ENCODE measurements at regions not wholly inside any gene's neighbourhood (a gene's known extent, or its start where the extent isn't known, plus 50 kb on each side); places are given as distances from the start of the nearest gene placed in this dataset.

- Histone ChIP-seq H2AFZ (ENCODE audit: low read depth) (no peak overlapping the region), H3K9ac (no peak overlapping the region), H3K27me3 (ENCODE audit: insufficient read depth) (no peaks in the 10 kb centered on the region), H3K79me2 (ENCODE audit: insufficient read depth) (no peaks in the 10 kb centered on the region), H3K4me2 (no peak overlapping the region), H3K4me3 (ENCODE audit: low read depth in 2 of 2, low read length in 1 of 2) (no peak overlapping the region), H4K20me1 (ENCODE audit: insufficient read depth) (no peaks in the 10 kb centered on the region), H3K9me2 (no peaks in the 10 kb centered on the region), H3F3A (replicated peaks; ENCODE audit: insufficient read depth) (no peaks in the 10 kb centered on the region), H3K4me1 (ENCODE audit: control insufficient read depth in 1 of 2, insufficient read depth in 2 of 2, low read depth in 1 of 2, low read length in 1 of 2) (no peaks in the 10 kb centered on the region), H3K36me3 (replicated peaks in 1 of 2; ENCODE audit: control insufficient read depth in 1 of 2, insufficient read depth in 2 of 2, low read length in 1 of 2) (no peaks in the 10 kb centered on the region), H3K9me3 (no peaks in the 10 kb centered on the region), H3K27ac (ENCODE audit: low read depth in 2 of 2, low read length in 1 of 2) (no peak overlapping the region)
- POLR2A ChIA-PET: no interaction called here
- TF ChIP-seq PBX3 (IDR thresholded peaks at IDR 0.05) (no peak), FOXJ3 (CRISPR knock-in tag; IDR thresholded peaks at IDR 0.05) (no peak), RCOR1 (IDR thresholded peaks at IDR 0.05; ENCODE audit: low read length) (no peak), SMC3 (IDR thresholded peaks at IDR 0.05; ENCODE audit: low read depth, low read length) (no peak), ELF1 (IDR thresholded peaks at IDR 0.05) (no peak)
- TF ChIP-seq, protein P1, sequence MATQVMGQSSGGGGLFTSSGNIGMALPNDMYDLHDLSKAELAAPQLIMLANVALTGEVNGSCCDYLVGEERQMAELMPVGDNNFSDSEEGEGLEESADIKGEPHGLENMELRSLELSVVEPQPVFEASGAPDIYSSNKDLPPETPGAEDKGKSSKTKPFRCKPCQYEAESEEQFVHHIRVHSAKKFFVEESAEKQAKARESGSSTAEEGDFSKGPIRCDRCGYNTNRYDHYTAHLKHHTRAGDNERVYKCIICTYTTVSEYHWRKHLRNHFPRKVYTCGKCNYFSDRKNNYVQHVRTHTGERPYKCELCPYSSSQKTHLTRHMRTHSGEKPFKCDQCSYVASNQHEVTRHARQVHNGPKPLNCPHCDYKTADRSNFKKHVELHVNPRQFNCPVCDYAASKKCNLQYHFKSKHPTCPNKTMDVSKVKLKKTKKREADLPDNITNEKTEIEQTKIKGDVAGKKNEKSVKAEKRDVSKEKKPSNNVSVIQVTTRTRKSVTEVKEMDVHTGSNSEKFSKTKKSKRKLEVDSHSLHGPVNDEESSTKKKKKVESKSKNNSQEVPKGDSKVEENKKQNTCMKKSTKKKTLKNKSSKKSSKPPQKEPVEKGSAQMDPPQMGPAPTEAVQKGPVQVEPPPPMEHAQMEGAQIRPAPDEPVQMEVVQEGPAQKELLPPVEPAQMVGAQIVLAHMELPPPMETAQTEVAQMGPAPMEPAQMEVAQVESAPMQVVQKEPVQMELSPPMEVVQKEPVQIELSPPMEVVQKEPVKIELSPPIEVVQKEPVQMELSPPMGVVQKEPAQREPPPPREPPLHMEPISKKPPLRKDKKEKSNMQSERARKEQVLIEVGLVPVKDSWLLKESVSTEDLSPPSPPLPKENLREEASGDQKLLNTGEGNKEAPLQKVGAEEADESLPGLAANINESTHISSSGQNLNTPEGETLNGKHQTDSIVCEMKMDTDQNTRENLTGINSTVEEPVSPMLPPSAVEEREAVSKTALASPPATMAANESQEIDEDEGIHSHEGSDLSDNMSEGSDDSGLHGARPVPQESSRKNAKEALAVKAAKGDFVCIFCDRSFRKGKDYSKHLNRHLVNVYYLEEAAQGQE (IDR thresholded peaks at IDR 0.05; ENCODE audit: low read depth, low read length): no peak
- CTCF ChIA-PET: no interaction called here
- 3% methylated on average over 15 of the region's 15 CpGs for WGBS (ENCODE audit: low lambda C conversion rate)
- no peak for DNase-seq
Measured at GRCh38 chr14:98417001-98417400, 855.0 kb downstream of the BCL11B start.

- no peak overlapping the region for H3K4me2 ChIP-seq
- H4K20me1 ChIP-seq (ENCODE audit: insufficient read depth): no peaks in the 10 kb centered on the region
- H3K27ac ChIP-seq (ENCODE audit: low read depth in 2 of 2, low read length in 1 of 2): no peak overlapping the region
- no peaks in the 10 kb centered on the region for H3K79me2 ChIP-seq (ENCODE audit: insufficient read depth)
- no peaks in the 10 kb centered on the region for H3F3A ChIP-seq (replicated peaks; ENCODE audit: insufficient read depth)
- no peak overlapping the region for H3K4me3 ChIP-seq (ENCODE audit: low read depth in 2 of 2, low read length in 1 of 2)
- 0% methylated on average over 2 of the region's 2 CpGs for WGBS (ENCODE audit: low lambda C conversion rate)
- no peak for DNase-seq
- no peaks in the 10 kb centered on the region for H3K9me2 ChIP-seq
- H3K4me1 ChIP-seq (ENCODE audit: control insufficient read depth in 1 of 2, insufficient read depth in 2 of 2, low read depth in 1 of 2, low read length in 1 of 2): no peaks in the 10 kb centered on the region
- H3K9me3 ChIP-seq: no peaks in the 10 kb centered on the region
- H2AFZ ChIP-seq (ENCODE audit: low read depth): no peak overlapping the region
- H3K9ac ChIP-seq: no peak overlapping the region
- POLR2A ChIA-PET: no interaction called here
- no peaks in the 10 kb centered on the region for H3K36me3 ChIP-seq (replicated peaks in 1 of 2; ENCODE audit: control insufficient read depth in 1 of 2, insufficient read depth in 2 of 2, low read length in 1 of 2)
- CTCF ChIA-PET: no interaction called here
- TF ChIP-seq SIN3A (IDR thresholded peaks at IDR 0.05; ENCODE audit: borderline replicate concordance, low read depth, low read length): no peak
- TF ChIP-seq FOXM1 (IDR thresholded peaks at IDR 0.05; ENCODE audit: low read depth): no peak
- TF ChIP-seq MXI1 (IDR thresholded peaks at IDR 0.05; ENCODE audit: low read depth, low read length): no peak
- TF ChIP-seq GABPA (IDR thresholded peaks at IDR 0.05; ENCODE audit: low read depth): no peak
- TF ChIP-seq RFX5 (IDR thresholded peaks at IDR 0.05; ENCODE audit: low read length): no peak
- TF ChIP-seq, protein P2, sequence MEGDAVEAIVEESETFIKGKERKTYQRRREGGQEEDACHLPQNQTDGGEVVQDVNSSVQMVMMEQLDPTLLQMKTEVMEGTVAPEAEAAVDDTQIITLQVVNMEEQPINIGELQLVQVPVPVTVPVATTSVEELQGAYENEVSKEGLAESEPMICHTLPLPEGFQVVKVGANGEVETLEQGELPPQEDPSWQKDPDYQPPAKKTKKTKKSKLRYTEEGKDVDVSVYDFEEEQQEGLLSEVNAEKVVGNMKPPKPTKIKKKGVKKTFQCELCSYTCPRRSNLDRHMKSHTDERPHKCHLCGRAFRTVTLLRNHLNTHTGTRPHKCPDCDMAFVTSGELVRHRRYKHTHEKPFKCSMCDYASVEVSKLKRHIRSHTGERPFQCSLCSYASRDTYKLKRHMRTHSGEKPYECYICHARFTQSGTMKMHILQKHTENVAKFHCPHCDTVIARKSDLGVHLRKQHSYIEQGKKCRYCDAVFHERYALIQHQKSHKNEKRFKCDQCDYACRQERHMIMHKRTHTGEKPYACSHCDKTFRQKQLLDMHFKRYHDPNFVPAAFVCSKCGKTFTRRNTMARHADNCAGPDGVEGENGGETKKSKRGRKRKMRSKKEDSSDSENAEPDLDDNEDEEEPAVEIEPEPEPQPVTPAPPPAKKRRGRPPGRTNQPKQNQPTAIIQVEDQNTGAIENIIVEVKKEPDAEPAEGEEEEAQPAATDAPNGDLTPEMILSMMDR (IDR thresholded peaks at IDR 0.05): no peak
- TF ChIP-seq, protein P3, sequence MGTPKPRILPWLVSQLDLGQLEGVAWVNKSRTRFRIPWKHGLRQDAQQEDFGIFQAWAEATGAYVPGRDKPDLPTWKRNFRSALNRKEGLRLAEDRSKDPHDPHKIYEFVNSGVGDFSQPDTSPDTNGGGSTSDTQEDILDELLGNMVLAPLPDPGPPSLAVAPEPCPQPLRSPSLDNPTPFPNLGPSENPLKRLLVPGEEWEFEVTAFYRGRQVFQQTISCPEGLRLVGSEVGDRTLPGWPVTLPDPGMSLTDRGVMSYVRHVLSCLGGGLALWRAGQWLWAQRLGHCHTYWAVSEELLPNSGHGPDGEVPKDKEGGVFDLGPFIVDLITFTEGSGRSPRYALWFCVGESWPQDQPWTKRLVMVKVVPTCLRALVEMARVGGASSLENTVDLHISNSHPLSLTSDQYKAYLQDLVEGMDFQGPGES (IDR thresholded peaks at IDR 0.05; ENCODE audit: low read depth, low read length): no peak
- no peak for TF ChIP-seq RAD21 (IDR thresholded peaks at IDR 0.05; ENCODE audit: low read length)
- no peak for TF ChIP-seq TEAD4 (IDR thresholded peaks at IDR 0.05; ENCODE audit: borderline replicate concordance, insufficient read depth)
- TF ChIP-seq ELF1 (IDR thresholded peaks at IDR 0.05): no peak
- TF ChIP-seq FOXJ3 (CRISPR knock-in tag; IDR thresholded peaks at IDR 0.05): no peak
- no peak for TF ChIP-seq YY1 (IDR thresholded peaks at IDR 0.05; ENCODE audit: low read depth)
- no peak for TF ChIP-seq POLR2AphosphoS5 (IDR thresholded peaks at IDR 0.05; ENCODE audit: low read depth, low read length)
- TF ChIP-seq EP300 (IDR thresholded peaks at IDR 0.05; ENCODE audit: borderline replicate concordance in 1 of 2, low read depth in 1 of 2, low read length in 1 of 2): no peak
- no peak for TF ChIP-seq USF2 (IDR thresholded peaks at IDR 0.05; ENCODE audit: borderline replicate concordance, low read depth, low read length)
- no peak for TF ChIP-seq NFIC (IDR thresholded peaks at IDR 0.05; ENCODE audit: borderline replicate concordance)
- TF ChIP-seq FOSL2 (IDR thresholded peaks at IDR 0.05; ENCODE audit: borderline replicate concordance, low read depth): no peak
- no peaks in the 10 kb centered on the region for H3K27me3 ChIP-seq (ENCODE audit: insufficient read depth)
Measured at GRCh38 chr14:98428483-98428994, 843.5 kb downstream of the BCL11B start.

All from SK-N-SH (cell line).